ENCODE measurements at regions not wholly inside any gene's neighbourhood (a gene's known extent, or its start where the extent isn't known, plus 50 kb on each side); places are given as distances from the start of the nearest gene placed in this dataset.

DNA sequence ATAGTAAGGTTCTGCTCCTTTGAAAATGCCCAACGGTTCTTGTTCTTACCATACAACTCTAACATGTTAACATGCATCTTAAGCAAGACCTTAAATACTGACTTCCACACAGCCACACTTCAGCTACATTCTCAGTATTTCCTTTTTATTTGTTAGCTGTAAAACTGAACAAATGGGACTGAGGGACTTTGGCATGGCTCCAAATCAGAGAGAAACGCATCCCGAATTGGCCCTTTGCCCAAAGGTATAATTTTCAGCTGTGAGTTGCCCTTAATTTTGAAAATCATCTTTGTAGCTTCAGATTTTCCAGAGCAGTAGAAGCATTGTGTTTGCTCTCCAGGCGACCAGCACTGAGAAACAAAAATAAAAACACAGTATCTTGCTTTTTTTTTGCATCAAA is 56.4 kb downstream of the NEUROD6 start:
- DNase-seq (no peak), ATAC-seq (no peak)
- H3K4me1 Mint-ChIP-seq (ENCODE audit: low read depth), result no peaks in the 10 kb centered on the region
- ChIA-PET POLR2A (no interaction called here), CTCF (no interaction called here)
- intact Hi-C loops (cut with micrococcal nuclease), result no loop called here
- no peaks in the 10 kb centered on the region for H3K36me3 Mint-ChIP-seq (ENCODE audit: low read depth)
- no peak overlapping the region for H3K27ac Mint-ChIP-seq
- H3K27me3 Mint-ChIP-seq, result no peaks in the 10 kb centered on the region
- H3K4me3 Mint-ChIP-seq, result no peak overlapping the region
- TF ChIP-seq, protein P1, sequence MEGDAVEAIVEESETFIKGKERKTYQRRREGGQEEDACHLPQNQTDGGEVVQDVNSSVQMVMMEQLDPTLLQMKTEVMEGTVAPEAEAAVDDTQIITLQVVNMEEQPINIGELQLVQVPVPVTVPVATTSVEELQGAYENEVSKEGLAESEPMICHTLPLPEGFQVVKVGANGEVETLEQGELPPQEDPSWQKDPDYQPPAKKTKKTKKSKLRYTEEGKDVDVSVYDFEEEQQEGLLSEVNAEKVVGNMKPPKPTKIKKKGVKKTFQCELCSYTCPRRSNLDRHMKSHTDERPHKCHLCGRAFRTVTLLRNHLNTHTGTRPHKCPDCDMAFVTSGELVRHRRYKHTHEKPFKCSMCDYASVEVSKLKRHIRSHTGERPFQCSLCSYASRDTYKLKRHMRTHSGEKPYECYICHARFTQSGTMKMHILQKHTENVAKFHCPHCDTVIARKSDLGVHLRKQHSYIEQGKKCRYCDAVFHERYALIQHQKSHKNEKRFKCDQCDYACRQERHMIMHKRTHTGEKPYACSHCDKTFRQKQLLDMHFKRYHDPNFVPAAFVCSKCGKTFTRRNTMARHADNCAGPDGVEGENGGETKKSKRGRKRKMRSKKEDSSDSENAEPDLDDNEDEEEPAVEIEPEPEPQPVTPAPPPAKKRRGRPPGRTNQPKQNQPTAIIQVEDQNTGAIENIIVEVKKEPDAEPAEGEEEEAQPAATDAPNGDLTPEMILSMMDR (IDR thresholded peaks at IDR 0.05), result no peak
- peaks cover 3% of the 10 kb centered on the region for H3K9me3 Mint-ChIP-seq

DNA sequence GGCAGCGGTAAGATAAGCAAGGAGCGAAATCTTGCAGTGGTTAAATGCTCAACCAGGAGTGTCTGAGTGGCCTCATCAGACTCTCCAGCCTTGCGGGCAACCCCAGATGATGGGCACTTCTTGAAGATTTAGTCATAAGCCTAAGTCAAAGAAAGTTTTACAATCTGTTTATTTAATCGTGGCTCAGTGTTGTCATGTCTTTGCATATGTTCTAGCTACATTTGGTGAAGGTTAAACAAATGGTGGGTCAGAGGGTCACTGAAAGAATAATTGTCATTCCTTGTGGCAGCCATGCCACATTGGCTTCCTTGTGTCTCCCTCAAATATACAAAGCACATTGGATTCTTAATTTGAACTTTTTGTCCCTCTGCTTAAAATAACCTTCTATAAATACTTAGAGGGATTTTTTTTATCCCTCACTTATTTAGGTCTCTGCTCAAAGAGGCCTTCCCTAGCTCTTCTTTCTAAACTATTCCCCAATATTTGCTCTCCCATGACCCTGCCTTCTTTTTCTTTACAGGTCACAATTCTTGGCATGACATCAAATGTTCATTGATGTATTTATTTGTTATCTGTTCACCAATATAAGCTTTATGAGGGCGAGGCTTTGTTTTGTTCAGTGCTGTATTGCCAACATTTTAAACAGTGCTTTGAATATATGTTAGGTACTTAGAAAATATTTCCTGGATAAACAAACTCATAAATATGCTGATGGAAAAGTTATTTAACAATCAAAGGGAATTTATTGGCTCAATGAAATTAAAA is 68.7 kb downstream of the NEUROD6 start:
- intact Hi-C loops (cut with micrococcal nuclease), result no loop called here
- DNase-seq, result no peak
- Mint-ChIP-seq H3K4me1 (ENCODE audit: low read depth) (no peaks in the 10 kb centered on the region), H3K27ac (no peak overlapping the region), H3K9me3 (no peaks in the 10 kb centered on the region), H3K27me3 (no peaks in the 10 kb centered on the region), H3K36me3 (ENCODE audit: low read depth) (no peaks in the 10 kb centered on the region), H3K4me3 (no peak overlapping the region)
- no peak for ATAC-seq
- TF ChIP-seq, protein P1 (IDR thresholded peaks at IDR 0.05), result no peak
- CTCF ChIA-PET, result no interaction called here
- POLR2A ChIA-PET, result no interaction called here

DNA sequence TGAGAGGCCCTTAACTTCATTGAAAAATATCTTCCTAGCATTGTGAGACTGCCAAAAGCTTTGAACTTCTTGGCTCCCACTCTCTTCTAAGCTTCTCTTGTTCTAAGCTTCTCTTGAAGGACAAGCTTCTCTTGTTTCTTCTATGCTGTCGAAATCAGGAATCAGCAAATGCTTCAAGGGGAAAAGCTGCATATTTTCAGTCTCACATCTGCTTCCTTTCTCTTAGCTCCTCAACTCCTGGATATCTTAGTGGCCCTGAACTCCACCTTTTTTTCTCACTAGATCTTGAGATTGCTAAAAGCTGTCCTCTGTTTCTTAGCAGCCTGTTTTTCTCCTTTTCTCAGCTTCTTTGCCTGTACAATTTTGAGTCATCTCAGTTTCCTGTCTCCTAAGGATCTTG is 73.0 kb downstream of the NEUROD6 start:
- CTCF ChIA-PET, result no interaction called here
- Mint-ChIP-seq H3K9me3 (no peaks in the 10 kb centered on the region), H3K27me3 (no peaks in the 10 kb centered on the region), H3K4me1 (ENCODE audit: low read depth) (no peaks in the 10 kb centered on the region), H3K4me3 (no peak overlapping the region), H3K27ac (no peak overlapping the region), H3K36me3 (ENCODE audit: low read depth) (no peaks in the 10 kb centered on the region)
- intact Hi-C loops (cut with micrococcal nuclease), result no loop called here
- no peak for DNase-seq
- ATAC-seq, result no peak
- TF ChIP-seq, protein P1 (IDR thresholded peaks at IDR 0.05), result no peak
- POLR2A ChIA-PET, result no interaction called here

DNA sequence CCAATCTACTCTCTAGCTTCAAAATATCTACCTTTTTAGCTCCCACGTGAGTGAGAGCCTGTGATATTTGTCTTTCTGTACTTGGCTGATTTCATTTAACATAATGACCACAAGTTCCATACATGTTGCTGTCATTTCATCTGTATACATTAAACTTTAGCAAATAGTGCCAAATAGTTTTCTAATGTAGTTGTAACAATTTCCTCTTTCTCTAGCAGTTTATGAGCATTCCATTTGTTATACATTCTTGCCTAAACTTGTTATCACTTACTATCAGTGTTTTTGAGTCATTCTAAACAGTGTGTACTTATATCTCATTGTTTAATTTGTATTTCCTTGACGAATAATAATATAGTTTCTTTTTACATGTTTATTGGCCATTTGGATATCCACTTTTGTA is 77.2 kb downstream of the NEUROD6 start:
- Mint-ChIP-seq H3K27me3 (no peaks in the 10 kb centered on the region), H3K9me3 (no peaks in the 10 kb centered on the region), H3K27ac (no peak overlapping the region), H3K36me3 (ENCODE audit: low read depth) (no peaks in the 10 kb centered on the region), H3K4me1 (ENCODE audit: low read depth) (no peaks in the 10 kb centered on the region), H3K4me3 (no peak overlapping the region)
- POLR2A ChIA-PET, result no interaction called here
- TF ChIP-seq, protein P1 (IDR thresholded peaks at IDR 0.05), result no peak
- CTCF ChIA-PET, result no interaction called here
- intact Hi-C loops (cut with micrococcal nuclease), result no loop called here
- ATAC-seq (no peak), DNase-seq (no peak)

DNA sequence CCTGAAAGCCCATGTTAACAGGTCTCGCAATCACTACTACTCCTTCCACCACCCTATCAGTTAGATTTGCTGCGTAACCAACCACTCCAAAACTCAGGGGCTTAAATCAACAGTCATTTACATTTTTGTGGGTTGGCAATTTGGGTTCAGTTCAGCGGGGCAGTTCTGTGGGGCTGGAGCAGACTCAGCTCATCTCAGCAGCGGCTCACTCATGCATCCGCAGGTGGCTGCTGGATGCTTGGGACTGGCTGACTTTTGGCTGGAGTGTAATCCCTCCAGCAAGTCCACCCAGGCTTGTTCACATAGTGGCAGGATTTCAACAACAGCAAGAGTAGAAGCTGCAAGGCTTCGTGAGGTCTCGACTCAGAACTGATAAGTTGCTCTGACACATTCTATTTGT is 79.2 kb downstream of the NEUROD6 start:
- Mint-ChIP-seq H3K27ac (no peak overlapping the region), H3K9me3 (no peaks in the 10 kb centered on the region), H3K36me3 (ENCODE audit: low read depth) (no peaks in the 10 kb centered on the region), H3K4me1 (ENCODE audit: low read depth) (no peaks in the 10 kb centered on the region), H3K27me3 (no peaks in the 10 kb centered on the region), H3K4me3 (no peak overlapping the region)
- ChIA-PET POLR2A (no interaction called here), CTCF (no interaction called here)
- ATAC-seq, result no peak
- TF ChIP-seq, protein P1 (IDR thresholded peaks at IDR 0.05), result no peak
- intact Hi-C loops (cut with micrococcal nuclease), result no loop called here
- no peak for DNase-seq

All from activated CD8-positive, alpha-beta T cell treated with anti-CD3 and anti-CD28 coated beads for 36 hours (primary cell).